ENCODE measurements at regions not wholly inside any gene's neighbourhood (a gene's known extent, or its start where the extent isn't known, plus 50 kb on each side); places are given as distances from the start of the nearest gene placed in this dataset.
"Not testable (repeated sequence)": the region's sequence is repeated elsewhere in the genome, so short reads cannot be mapped to it uniquely, and the experiment has no call there.

DNA sequence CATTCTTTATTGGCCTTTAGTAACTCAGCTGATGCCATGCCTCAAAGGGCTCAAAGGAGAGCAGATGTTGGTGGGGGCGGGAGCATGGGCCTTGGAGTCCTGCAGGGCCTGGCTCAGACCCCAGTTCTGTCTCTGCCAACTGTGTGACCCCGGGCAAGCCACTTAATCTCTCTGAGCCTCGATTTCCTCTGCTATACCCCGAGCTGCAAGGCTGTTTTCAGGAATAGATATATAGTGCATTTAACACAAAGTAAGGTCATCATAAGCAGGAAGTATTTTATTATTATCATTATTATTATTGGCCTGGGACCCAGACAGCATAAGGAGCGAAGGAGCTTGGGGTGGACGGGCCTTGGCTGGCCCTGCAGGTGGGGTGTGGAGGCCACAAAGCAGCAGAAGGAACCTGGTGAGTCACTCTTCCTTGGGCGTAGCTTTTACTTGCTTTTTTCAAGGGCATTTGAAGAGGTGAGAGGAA is 162.7 kb downstream of the INHBB start:
- FAIRE-seq (no peak), DNase-seq (ENCODE audit: insufficient read length, low spot score) (no peak)
- no peak for TF ChIP-seq POU2F2 (IDR thresholded peaks at IDR 0.05; ENCODE audit: low read depth, low read length)
- TF ChIP-seq POLR2AphosphoS5 (IDR thresholded peaks at IDR 0.05; ENCODE audit: low read depth, low read length): no peak
- no peak for TF ChIP-seq POLR2A (IDR thresholded peaks at IDR 0.05; ENCODE audit: low read depth, low read length)
- no peak for TF ChIP-seq TAF1 (IDR thresholded peaks at IDR 0.05; ENCODE audit: low read depth, low read length)
- no peak for TF ChIP-seq PAX5 (IDR thresholded peaks at IDR 0.05; ENCODE audit: insufficient read depth, low read length, severe bottlenecking)
- TF ChIP-seq SPI1 (IDR thresholded peaks at IDR 0.05; ENCODE audit: low read depth, low read length): no peak

DNA sequence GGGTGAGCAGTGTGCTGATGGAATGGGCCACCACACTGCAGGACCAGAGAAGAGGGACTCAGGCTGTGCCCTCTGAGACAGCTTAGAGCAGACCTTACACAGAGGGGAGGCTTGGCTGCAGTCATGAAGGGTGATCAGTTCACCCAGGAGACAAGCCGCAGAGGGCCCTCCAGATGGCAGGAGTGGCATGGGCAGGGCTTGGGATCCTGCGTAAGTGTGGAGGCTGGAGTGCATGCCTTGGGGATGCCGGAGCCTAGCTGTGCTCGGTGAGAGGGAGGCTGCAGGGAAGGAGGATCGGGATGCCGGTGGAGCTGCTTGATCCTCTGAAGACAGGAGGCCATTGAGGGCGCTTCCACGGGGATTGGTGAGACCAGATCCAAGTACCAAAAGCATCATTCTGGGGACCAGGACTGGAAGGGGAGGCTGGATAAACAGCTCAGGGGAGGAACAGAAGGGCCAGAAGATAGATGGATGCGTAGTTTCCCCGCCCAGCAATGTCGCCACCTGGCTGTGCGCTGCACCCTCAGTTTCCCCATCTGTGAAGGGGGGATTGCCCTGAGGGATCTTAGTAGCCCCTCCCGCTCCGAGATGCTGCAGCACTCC is 163.4 kb downstream of the INHBB start:
- DNase-seq (ENCODE audit: insufficient read length, low spot score) (no peak), FAIRE-seq (no peak)
- no peak for TF ChIP-seq POLR2A (IDR thresholded peaks at IDR 0.05; ENCODE audit: low read depth, low read length)
- TF ChIP-seq PAX5 (IDR thresholded peaks at IDR 0.05; ENCODE audit: insufficient read depth, low read length, severe bottlenecking): no peak
- TF ChIP-seq POLR2AphosphoS5 (IDR thresholded peaks at IDR 0.05; ENCODE audit: low read depth, low read length): no peak
- no peak for TF ChIP-seq POU2F2 (IDR thresholded peaks at IDR 0.05; ENCODE audit: low read depth, low read length)
- no peak for TF ChIP-seq SPI1 (IDR thresholded peaks at IDR 0.05; ENCODE audit: low read depth, low read length)
- TF ChIP-seq TAF1 (IDR thresholded peaks at IDR 0.05; ENCODE audit: low read depth, low read length): no peak

DNA sequence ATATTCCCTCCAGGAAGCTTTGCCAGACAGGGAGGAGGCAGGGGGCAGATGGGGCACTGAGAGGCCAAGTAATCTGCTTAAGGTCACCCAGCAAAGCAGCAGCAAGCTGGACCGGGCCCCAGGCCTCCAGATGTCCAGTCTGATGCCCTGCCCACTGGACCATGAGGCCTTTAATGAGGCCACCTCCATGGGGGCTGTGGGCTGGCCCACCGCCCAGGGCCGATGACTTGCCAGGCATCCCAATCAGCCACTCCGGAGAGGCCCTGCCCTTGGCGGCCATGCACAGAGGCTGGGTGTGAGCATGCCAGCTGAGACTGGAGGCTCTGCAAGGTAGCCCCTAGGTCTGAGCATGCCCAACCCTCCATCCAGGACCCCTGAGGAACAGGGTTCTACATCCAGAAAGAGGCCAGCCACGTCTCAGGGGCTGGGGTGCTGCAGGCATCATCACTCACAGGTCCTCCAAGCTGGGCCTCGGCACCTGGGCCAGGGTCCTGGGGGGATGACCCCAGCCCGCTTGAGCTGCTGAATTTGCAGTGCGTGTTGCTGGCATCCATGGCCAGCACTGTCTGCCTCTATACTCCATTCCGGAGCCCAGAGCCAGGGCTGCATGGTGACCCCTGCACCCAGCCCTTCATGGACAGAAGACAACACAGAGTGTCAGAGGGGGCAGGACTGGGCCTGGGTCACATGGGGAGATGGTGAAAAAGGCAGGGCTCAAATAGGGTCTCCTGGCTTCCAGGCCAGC is 164.2 kb downstream of the INHBB start:
- FAIRE-seq (no peak), DNase-seq (ENCODE audit: insufficient read length, low spot score) (no peak)
- TF ChIP-seq POLR2AphosphoS5 (IDR thresholded peaks at IDR 0.05; ENCODE audit: low read depth, low read length): no peak
- no peak for TF ChIP-seq POLR2A (IDR thresholded peaks at IDR 0.05; ENCODE audit: low read depth, low read length)
- TF ChIP-seq PAX5 (IDR thresholded peaks at IDR 0.05; ENCODE audit: insufficient read depth, low read length, severe bottlenecking): no peak
- TF ChIP-seq POU2F2 (IDR thresholded peaks at IDR 0.05; ENCODE audit: low read depth, low read length): no peak
- TF ChIP-seq TAF1 (IDR thresholded peaks at IDR 0.05; ENCODE audit: low read depth, low read length): no peak
- no peak for TF ChIP-seq SPI1 (IDR thresholded peaks at IDR 0.05; ENCODE audit: low read depth, low read length)

DNA sequence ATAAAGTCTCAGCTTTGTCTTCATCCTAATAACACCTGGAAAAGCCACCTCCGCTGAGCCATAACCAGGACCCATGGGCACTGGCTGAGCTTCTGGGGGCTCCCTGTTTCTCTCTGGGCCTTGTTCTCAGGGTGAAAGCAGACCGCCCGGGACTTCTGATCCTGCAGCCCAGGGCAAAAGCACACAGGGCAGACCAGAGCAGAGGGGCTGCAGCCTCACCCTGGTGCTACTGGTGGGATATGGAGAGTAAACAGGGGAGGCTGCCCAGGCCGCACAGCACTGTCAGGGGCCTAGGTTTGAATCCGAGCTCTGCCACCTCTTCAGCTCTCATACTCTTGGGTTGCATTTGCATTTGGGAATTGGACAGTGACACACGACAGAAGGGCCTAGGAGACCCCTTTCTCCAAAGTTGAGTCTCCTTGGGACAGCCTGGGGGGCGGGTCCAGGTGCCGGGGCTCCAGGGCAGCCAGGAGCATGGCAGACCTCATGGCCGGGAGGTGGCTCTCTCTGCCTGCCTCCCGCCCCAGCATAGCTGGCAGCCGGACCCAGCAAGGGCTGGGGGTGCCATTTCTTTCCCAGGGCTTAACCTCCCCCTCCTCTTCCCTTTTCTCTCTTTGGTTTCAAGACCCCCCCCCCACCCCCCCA is 164.9 kb downstream of the INHBB start:
- DNase-seq (ENCODE audit: insufficient read length, low spot score) (no peak), FAIRE-seq (no peak)
- TF ChIP-seq PAX5 (IDR thresholded peaks at IDR 0.05; ENCODE audit: insufficient read depth, low read length, severe bottlenecking) (no peak), POU2F2 (IDR thresholded peaks at IDR 0.05; ENCODE audit: low read depth, low read length) (no peak), TAF1 (IDR thresholded peaks at IDR 0.05; ENCODE audit: low read depth, low read length) (no peak), SPI1 (IDR thresholded peaks at IDR 0.05; ENCODE audit: low read depth, low read length) (no peak), POLR2A (IDR thresholded peaks at IDR 0.05; ENCODE audit: low read depth, low read length) (no peak), POLR2AphosphoS5 (IDR thresholded peaks at IDR 0.05; ENCODE audit: low read depth, low read length) (no peak)

DNA sequence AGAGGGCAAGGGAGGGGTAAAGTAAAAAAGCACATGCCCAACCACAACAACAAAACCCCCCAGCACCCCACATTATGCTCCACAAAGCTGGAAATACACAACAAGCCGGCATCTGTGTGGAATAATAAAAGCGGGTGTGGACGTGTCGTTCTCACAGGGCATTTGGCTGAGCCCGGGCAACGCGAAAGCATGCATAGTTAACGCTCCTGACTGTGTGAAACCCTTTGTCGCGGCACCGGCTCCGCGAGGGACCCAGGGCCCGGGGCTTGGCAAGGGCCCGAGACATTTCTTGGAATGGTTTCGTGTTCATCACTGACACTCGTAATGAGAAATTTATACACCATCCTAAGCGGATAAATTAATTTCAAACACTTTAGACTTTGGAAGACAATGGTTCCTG is 165.6 kb downstream of the INHBB start:
- TF ChIP-seq POU2F2 (IDR thresholded peaks at IDR 0.05; ENCODE audit: low read depth, low read length): no peak
- no peak for TF ChIP-seq SPI1 (IDR thresholded peaks at IDR 0.05; ENCODE audit: low read depth, low read length)
- TF ChIP-seq PAX5 (IDR thresholded peaks at IDR 0.05; ENCODE audit: insufficient read depth, low read length, severe bottlenecking): no peak
- FAIRE-seq: no peak

DNA sequence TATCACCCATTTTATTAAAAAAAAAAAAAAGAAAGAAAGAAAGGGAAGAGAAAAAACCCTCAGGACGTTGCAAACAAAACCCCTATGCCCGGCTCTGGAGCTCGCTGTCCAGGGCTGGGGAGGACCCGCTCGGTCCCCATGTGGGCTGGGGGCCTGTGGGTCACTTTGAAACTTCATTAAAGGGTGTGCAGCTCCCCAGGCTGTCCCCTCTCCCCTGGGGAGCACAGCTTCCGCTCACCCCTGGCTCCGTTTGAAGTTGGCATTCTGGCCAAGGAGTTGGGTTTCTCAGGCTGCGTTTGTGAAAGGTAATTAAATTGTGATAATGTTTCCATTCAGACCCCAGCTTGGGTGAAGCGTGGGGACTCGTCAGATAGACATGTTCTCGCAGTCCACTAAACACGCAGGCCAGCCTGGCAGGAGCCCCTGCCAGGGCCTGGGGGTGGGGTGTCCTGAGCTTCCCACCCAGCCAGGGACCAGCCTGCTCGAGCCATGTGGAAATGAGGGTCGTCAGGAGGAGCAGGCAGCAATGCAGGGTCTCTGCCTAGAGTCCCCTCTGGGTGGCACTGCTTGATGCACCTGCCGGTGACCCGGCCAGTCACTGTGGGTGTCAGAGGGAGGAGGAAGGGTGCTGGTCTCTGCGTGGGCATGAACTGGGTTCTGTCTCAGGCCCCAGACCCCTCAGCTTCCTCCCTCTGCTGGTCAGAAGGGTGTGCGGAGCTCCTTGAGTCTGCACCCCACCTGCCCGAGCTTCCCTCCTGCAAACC is 166.2 kb downstream of the INHBB start:
- FAIRE-seq: no peak
- TF ChIP-seq PAX5 (IDR thresholded peaks at IDR 0.05; ENCODE audit: insufficient read depth, low read length, severe bottlenecking) (no peak), SPI1 (IDR thresholded peaks at IDR 0.05; ENCODE audit: low read depth, low read length) (no peak), TAF1 (IDR thresholded peaks at IDR 0.05; ENCODE audit: low read depth, low read length) (no peak)
- no peak for DNase-seq (ENCODE audit: insufficient read length, low spot score)

More for the DNA sequence above, 165.6 kb downstream of the INHBB start:
- DNase-seq (ENCODE audit: insufficient read length, low spot score): no peak

DNA sequence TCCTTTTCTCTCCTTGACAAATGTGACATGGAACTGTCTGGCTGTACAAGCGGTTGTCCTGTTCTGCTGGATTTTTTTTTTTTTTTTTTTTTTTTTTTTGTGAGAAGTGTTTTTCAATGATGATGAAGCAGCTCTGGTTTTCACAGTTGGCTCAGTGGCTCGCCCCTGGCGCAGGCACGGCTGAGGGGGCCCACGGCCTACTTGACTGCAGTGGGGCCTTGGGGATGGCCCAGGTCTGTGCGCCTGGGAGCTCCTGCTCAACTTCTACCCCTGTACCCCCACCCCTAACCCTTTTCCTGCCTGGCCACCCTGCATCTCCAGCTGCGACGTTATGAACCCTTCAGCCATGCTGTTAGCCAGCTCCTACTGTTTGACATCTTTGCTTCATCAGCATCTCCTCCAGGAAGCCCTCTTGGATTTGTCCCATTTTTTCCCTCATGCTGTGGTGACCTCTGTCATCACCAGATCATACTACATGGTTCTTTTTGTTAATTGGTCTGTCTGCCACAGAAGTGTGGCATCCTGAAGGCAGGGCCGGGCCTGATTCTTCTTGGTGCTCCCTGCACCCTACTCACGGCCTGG is 167.9 kb downstream of the INHBB start:
- TF ChIP-seq POLR2A (IDR thresholded peaks at IDR 0.05; ENCODE audit: low read depth, low read length): no peak
- TF ChIP-seq POU2F2 (IDR thresholded peaks at IDR 0.05; ENCODE audit: low read depth, low read length): no peak
- TF ChIP-seq PAX5 (IDR thresholded peaks at IDR 0.05; ENCODE audit: insufficient read depth, low read length, severe bottlenecking): no peak
- no peak for TF ChIP-seq SPI1 (IDR thresholded peaks at IDR 0.05; ENCODE audit: low read depth, low read length)
- no peak for TF ChIP-seq POLR2AphosphoS5 (IDR thresholded peaks at IDR 0.05; ENCODE audit: low read depth, low read length)
- no peak for TF ChIP-seq TAF1 (IDR thresholded peaks at IDR 0.05; ENCODE audit: low read depth, low read length)
- FAIRE-seq (no peak), DNase-seq (ENCODE audit: insufficient read length, low spot score) (no peak)

DNA sequence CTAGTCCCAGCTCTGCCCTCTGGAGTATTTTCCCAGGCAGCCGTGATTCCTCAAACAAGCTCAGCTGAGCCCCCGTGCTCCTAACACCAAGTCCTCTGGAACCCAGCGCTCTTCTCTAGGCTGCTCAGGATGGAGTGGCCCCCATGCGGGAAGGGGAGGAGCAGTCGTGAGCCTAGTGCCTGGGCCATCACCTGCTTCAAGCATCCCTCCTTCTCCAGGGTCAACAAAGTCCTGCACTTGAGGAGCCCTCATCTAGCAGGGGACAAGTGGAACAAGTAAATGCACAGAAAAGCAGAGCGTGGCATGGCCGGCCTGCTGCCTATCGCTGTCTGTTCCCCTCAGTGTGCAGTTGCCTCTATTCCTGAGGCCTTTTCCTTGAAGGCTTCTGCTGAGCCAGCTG is 168.6 kb downstream of the INHBB start:
- FAIRE-seq (no peak), DNase-seq (ENCODE audit: insufficient read length, low spot score) (no peak)
- no peak for TF ChIP-seq POU2F2 (IDR thresholded peaks at IDR 0.05; ENCODE audit: low read depth, low read length)
- no peak for TF ChIP-seq TAF1 (IDR thresholded peaks at IDR 0.05; ENCODE audit: low read depth, low read length)
- no peak for TF ChIP-seq POLR2AphosphoS5 (IDR thresholded peaks at IDR 0.05; ENCODE audit: low read depth, low read length)
- no peak for TF ChIP-seq SPI1 (IDR thresholded peaks at IDR 0.05; ENCODE audit: low read depth, low read length)

DNA sequence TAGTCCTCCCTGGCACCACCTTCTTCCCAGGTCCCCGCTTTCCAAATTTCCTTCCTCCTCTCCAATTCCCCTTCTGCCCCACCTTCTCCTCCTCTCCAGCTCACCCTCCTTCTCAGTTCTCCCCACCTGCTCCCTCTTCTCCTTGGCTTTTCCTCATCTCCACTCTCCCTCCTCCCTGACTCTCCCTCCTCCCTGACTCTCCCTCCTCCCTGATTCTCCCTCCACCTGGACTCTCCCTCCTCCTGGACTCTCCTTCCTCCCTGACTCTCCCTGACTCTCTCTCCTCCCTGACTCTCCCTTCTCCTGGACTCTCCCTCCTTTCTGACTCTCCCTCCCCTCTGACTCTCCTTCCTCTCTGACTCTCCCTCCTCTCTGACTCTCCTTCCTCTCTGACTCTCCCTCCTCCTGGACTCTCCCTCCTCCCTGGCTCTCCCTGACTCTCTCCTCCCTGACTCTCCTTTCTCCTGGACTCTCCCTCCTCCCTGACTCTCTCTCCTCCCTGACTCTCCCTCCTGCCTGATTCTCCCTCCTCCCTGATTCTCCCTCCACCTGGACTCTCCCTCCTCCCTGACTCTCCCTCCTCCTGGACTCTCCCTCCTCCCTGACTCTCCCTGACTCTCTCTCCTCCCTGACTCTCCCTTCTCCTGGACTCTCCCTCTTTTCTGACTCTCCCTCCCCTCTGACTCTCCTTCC is 169.3 kb downstream of the INHBB start:
- FAIRE-seq; DNase-seq (ENCODE audit: insufficient read length, low spot score): not testable (repeated sequence)

Measured in GM12891 (cell line).